Chondrocyte (in vitro differentiated cells): ENCODE measurements at regions not wholly inside any gene's neighbourhood (a gene's known extent, or its start where the extent isn't known, plus 50 kb on each side); places are given as distances from the start of the nearest gene placed in this dataset.
A peak's percentile ranks its signal among the peaks of the same experiment; 100 is the strongest.

Experiments
- DNase-seq: peaks from one replicate; pipeline ENCODE4 v3.0.0; 2021; ENCODE audit warnings: mixed read lengths, low spot score
- H3K27ac Mint-ChIP-seq: one replicate; pipeline ENCODE4 v1.8.0; 2021; ENCODE audit warnings: mild to moderate bottlenecking, moderate library complexity, mixed read lengths; ENCODE audit not compliant: unreplicated experiment
- H3K27me3 Mint-ChIP-seq: 2 replicates; pipeline ENCODE4 v1.8.0; 2021; ENCODE audit warnings: low read depth, mixed read lengths
- H3K36me3 Mint-ChIP-seq: 2 replicates; pipeline ENCODE4 v1.8.0; 2021; ENCODE audit warnings: low read depth, mixed read lengths
- H3K4me1 Mint-ChIP-seq: 2 replicates; pipeline ENCODE4 v1.8.0; 2021; ENCODE audit warnings: low read depth, mild to moderate bottlenecking, mixed read lengths
- H3K4me3 Mint-ChIP-seq: one replicate; pipeline ENCODE4 v1.8.0; 2021; ENCODE audit warnings: mild to moderate bottlenecking, moderate library complexity, mixed read lengths; ENCODE audit not compliant: unreplicated experiment
- H3K9me3 Mint-ChIP-seq: 2 replicates; pipeline ENCODE4 v1.8.0; 2021; ENCODE audit warnings: low read depth, mixed read lengths
- CTCF ChIP-seq: fragments of 200-600 bp; sonication (generic); IDR thresholded peaks from 2 replicates; pipeline ENCODE4 v1.5.0; 2021; ENCODE audit warnings: antibody characterized with exemption, mild to moderate bottlenecking, moderate library complexity

- H3K36me3 Mint-ChIP-seq: no peaks in the 10 kb centered on the region
- no peak overlapping the region for H3K4me3 Mint-ChIP-seq
- no peak for DNase-seq
- peaks cover 3% of the 10 kb centered on the region for H3K9me3 Mint-ChIP-seq
- TF ChIP-seq CTCF: no peak
- H3K27me3 Mint-ChIP-seq: no peaks in the 10 kb centered on the region
- H3K27ac Mint-ChIP-seq: no peak overlapping the region
- peaks cover 38% of the 10 kb centered on the region for H3K4me1 Mint-ChIP-seq
Observed at GRCh38 chr3:66585520-66586095, 84.8 kb upstream of the LRIG1 start.

GRCh38 chr3:66586853-66587252 is 86.0 kb upstream of the LRIG1 start:
- no peak for TF ChIP-seq CTCF
- H3K36me3 Mint-ChIP-seq: no peaks in the 10 kb centered on the region
- no peak overlapping the region for H3K4me3 Mint-ChIP-seq
- no peak overlapping the region for H3K27ac Mint-ChIP-seq
- H3K4me1 Mint-ChIP-seq: peaks cover 51% of the 10 kb centered on the region
- DNase-seq: no peak
- peaks cover 3% of the 10 kb centered on the region for H3K9me3 Mint-ChIP-seq
- H3K27me3 Mint-ChIP-seq: no peaks in the 10 kb centered on the region

GRCh38 chr3:66588340-66588847 is 87.6 kb upstream of the LRIG1 start:
- peaks cover 61% of the 10 kb centered on the region for H3K4me1 Mint-ChIP-seq
- H3K9me3 Mint-ChIP-seq: peaks cover 3% of the 10 kb centered on the region
- H3K36me3 Mint-ChIP-seq: no peaks in the 10 kb centered on the region
- H3K27me3 Mint-ChIP-seq: no peaks in the 10 kb centered on the region
- no peak for DNase-seq
- TF ChIP-seq CTCF: no peak
- no peak overlapping the region for H3K27ac Mint-ChIP-seq
- no peak overlapping the region for H3K4me3 Mint-ChIP-seq

GRCh38 chr3:66592016-66592761 is 91.4 kb upstream of the LRIG1 start:
- peaks cover 75% of the 10 kb centered on the region for H3K4me1 Mint-ChIP-seq
- TF ChIP-seq CTCF: no peak
- H3K27me3 Mint-ChIP-seq: no peaks in the 10 kb centered on the region
- no peak for DNase-seq
- peak overlapping the region; percentile 46 for H3K4me3 Mint-ChIP-seq
- peak overlapping the region; percentile 98 for H3K27ac Mint-ChIP-seq
- peaks cover 3% of the 10 kb centered on the region for H3K9me3 Mint-ChIP-seq
- no peaks in the 10 kb centered on the region for H3K36me3 Mint-ChIP-seq

GRCh38 chr3:66592927-66593625 is 92.3 kb upstream of the LRIG1 start:
- no peak for TF ChIP-seq CTCF
- H3K4me1 Mint-ChIP-seq: peaks cover 84% of the 10 kb centered on the region
- peak overlapping the region; percentile 98 for H3K27ac Mint-ChIP-seq
- H3K9me3 Mint-ChIP-seq: peaks cover 3% of the 10 kb centered on the region
- no peak for DNase-seq
- H3K4me3 Mint-ChIP-seq: peak overlapping the region; percentile 46
- no peaks in the 10 kb centered on the region for H3K36me3 Mint-ChIP-seq
- H3K27me3 Mint-ChIP-seq: no peaks in the 10 kb centered on the region
